ENCODE measurements at regions not wholly inside any gene's neighbourhood (a gene's known extent, or its start where the extent isn't known, plus 50 kb on each side); places are given as distances from the start of the nearest gene placed in this dataset.

DNA sequence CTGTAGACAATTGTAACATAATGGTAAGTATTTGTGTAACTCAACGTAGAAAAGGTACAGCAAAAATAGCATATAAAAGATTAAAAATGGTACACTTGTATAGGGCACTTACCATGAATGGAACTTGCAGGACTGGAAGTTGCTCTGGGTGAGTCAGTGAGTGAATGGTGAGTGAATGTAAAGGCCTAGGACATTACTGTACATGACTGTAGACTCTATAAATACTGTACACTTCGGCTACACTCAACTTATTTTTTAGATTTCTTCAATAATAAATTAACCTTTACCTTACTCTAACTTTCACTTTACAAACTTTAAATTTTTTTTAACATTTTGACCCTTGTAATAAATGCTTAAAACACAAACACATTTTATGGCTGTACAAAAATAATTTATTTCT is 72.1 kb upstream of the FAM216B start:
- TF ChIP-seq, protein P1, sequence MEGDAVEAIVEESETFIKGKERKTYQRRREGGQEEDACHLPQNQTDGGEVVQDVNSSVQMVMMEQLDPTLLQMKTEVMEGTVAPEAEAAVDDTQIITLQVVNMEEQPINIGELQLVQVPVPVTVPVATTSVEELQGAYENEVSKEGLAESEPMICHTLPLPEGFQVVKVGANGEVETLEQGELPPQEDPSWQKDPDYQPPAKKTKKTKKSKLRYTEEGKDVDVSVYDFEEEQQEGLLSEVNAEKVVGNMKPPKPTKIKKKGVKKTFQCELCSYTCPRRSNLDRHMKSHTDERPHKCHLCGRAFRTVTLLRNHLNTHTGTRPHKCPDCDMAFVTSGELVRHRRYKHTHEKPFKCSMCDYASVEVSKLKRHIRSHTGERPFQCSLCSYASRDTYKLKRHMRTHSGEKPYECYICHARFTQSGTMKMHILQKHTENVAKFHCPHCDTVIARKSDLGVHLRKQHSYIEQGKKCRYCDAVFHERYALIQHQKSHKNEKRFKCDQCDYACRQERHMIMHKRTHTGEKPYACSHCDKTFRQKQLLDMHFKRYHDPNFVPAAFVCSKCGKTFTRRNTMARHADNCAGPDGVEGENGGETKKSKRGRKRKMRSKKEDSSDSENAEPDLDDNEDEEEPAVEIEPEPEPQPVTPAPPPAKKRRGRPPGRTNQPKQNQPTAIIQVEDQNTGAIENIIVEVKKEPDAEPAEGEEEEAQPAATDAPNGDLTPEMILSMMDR (conservative IDR thresholded peaks at IDR 0.05): no peak
- TF ChIP-seq EZH2 (IDR thresholded peaks at IDR 0.05; ENCODE audit: low read depth): no peak
